WTC11 (cell line): ENCODE measurements at regions not wholly inside any gene's neighbourhood (a gene's known extent, or its start where the extent isn't known, plus 50 kb on each side); places are given as distances from the start of the nearest gene placed in this dataset.

ENCODE experiments used
- ATAC-seq: fragments of 200-7000 bp; cut with Tn5 transposase; 2 replicates; pipeline ENCODE4 v1.10.0; 2021; ENCODE audit warnings: mild to moderate bottlenecking, moderate library complexity
- CTCF ChIA-PET: fragments of 300-600 bp; sonication (Branson Sonifier 250); formaldehyde crosslinking; loops from one replicate; lab custom pipeline; 2021; ENCODE audit warnings: antibody characterized with exemption; lab: Charles Lee
- POLR2A ChIA-PET: fragments of 350-600 bp; sonication (Branson Sonifier 250); formaldehyde crosslinking; loops from one replicate; lab custom pipeline; 2021; ENCODE audit warnings: antibody characterized with exemption; lab: Charles Lee
- DNase-seq: peaks from one replicate; pipeline ENCODE4 v3.0.0; 2021; ENCODE audit warnings: low spot score
- H3K27ac Mint-ChIP-seq: 2 replicates; pipeline ENCODE4 v1.8.0; 2021; ENCODE audit warnings: mixed read lengths
- H3K27me3 Mint-ChIP-seq: 2 replicates; pipeline ENCODE4 v1.8.0; 2021; ENCODE audit warnings: low read depth, mild to moderate bottlenecking, moderate library complexity, mixed read lengths
- H3K36me3 Mint-ChIP-seq: 2 replicates; pipeline ENCODE4 v1.8.0; 2021; ENCODE audit warnings: mixed read lengths
- H3K4me1 Mint-ChIP-seq: 2 replicates; pipeline ENCODE4 v1.8.0; 2022; ENCODE audit warnings: mixed read lengths
- H3K4me3 Mint-ChIP-seq: 2 replicates; pipeline ENCODE4 v1.8.0; 2021; ENCODE audit warnings: mild to moderate bottlenecking, moderate library complexity, mixed read lengths
- H3K9me3 Mint-ChIP-seq: 2 replicates; pipeline ENCODE4 v1.8.0; 2021; ENCODE audit warnings: mixed read lengths
- ATF2 ChIP-seq: sonication (generic); formaldehyde crosslinking; IDR thresholded peaks from 2 replicates; pipeline ENCODE4 v1.8.1; 2022; ENCODE audit warnings: low read depth, missing genetic modification reagents, borderline replicate concordance
- ATF6 ChIP-seq: sonication (generic); formaldehyde crosslinking; IDR thresholded peaks from 2 replicates; pipeline ENCODE4 v1.8.1; 2023; ENCODE audit warnings: mild to moderate bottlenecking, missing genetic modification reagents
- CBFB ChIP-seq: sonication (generic); formaldehyde crosslinking; IDR thresholded peaks from 2 replicates; pipeline ENCODE4 v1.8.1; 2022; ENCODE audit warnings: mild to moderate bottlenecking, low read depth, missing genetic modification reagents
- ETV6 ChIP-seq: sonication (generic); formaldehyde crosslinking; IDR thresholded peaks from 2 replicates; pipeline ENCODE4 v1.8.1; 2022; ENCODE audit warnings: mild to moderate bottlenecking, missing genetic modification reagents
- FOXP4 ChIP-seq: sonication (generic); formaldehyde crosslinking; IDR thresholded peaks from 2 replicates; pipeline ENCODE4 v1.8.0; 2022; ENCODE audit warnings: mild to moderate bottlenecking, missing genetic modification reagents
- GABPB1 ChIP-seq: sonication (generic); formaldehyde crosslinking; IDR thresholded peaks from 2 replicates; pipeline ENCODE4 v1.8.1; 2023; ENCODE audit warnings: mild to moderate bottlenecking, missing genetic modification reagents
- IRF1 ChIP-seq: sonication (generic); formaldehyde crosslinking; IDR thresholded peaks from 2 replicates; pipeline ENCODE4 v1.8.0; 2023; ENCODE audit warnings: missing genetic modification reagents
- JAZF1 ChIP-seq: fragments of 250-450 bp; sonication (Bioruptor Pico); IDR thresholded peaks from 2 replicates; pipeline ENCODE4 v1.9.0; 2021; ENCODE audit warnings: moderate library complexity, mild to moderate bottlenecking, inconsistent platforms
- STAT6 ChIP-seq: sonication (generic); formaldehyde crosslinking; conservative IDR thresholded peaks from 2 replicates; pipeline ENCODE4 v1.8.1; 2023; ENCODE audit warnings: mild to moderate bottlenecking, low read depth, missing genetic modification reagents, moderate library complexity
- USF2 ChIP-seq: sonication (generic); formaldehyde crosslinking; IDR thresholded peaks from 2 replicates; pipeline ENCODE4 v1.8.1; 2023; ENCODE audit warnings: mild to moderate bottlenecking, missing genetic modification reagents, moderate library complexity
- ZBTB43 ChIP-seq: sonication (generic); formaldehyde crosslinking; IDR thresholded peaks from 2 replicates; pipeline ENCODE4 v1.8.1; 2023; ENCODE audit warnings: mild to moderate bottlenecking, missing genetic modification reagents
- ZNF512 ChIP-seq: sonication (generic); formaldehyde crosslinking; IDR thresholded peaks from 2 replicates; pipeline ENCODE4 v1.8.1; 2022; ENCODE audit warnings: missing genetic modification reagents, borderline replicate concordance
- ZSCAN18 ChIP-seq: fragments of 250-450 bp; sonication (Bioruptor Pico); IDR thresholded peaks from 2 replicates; pipeline ENCODE4 v2.1.2; 2022; ENCODE audit warnings: mild to moderate bottlenecking, moderate library complexity

GRCh38 chr10:118868589-118868988 is 113.8 kb upstream of the CACUL1 start:
- H3K27ac Mint-ChIP-seq: no peak overlapping the region
- POLR2A ChIA-PET: no interaction called here
- DNase-seq: no peak
- no peaks in the 10 kb centered on the region for H3K36me3 Mint-ChIP-seq
- CTCF ChIA-PET: no interaction called here
- no peak overlapping the region for H3K4me3 Mint-ChIP-seq
- TF ChIP-seq CBFB (no peak), FOXP4 (CRISPR knock-in tag) (no peak), ZBTB43 (no peak), IRF1 (CRISPR knock-in tag) (no peak), ATF6 (CRISPR knock-in tag) (no peak), ZSCAN18 (no peak), ETV6 (CRISPR knock-in tag) (no peak), USF2 (CRISPR knock-in tag) (no peak), GABPB1 (CRISPR knock-in tag) (no peak), ATF2 (CRISPR knock-in tag) (no peak), STAT6 (CRISPR knock-in tag) (no peak), ZNF512 (CRISPR knock-in tag) (no peak), JAZF1 (no peak)
- TF ChIP-seq, all 79 proteins: peak for 0
- no peaks in the 10 kb centered on the region; the same call in 1 of the 2 replicates for H3K27me3 Mint-ChIP-seq
- ATAC-seq: no peak
- 0 out of 2 replicates have a peak, but pooled peaks cover 4% of the 10 kb centered on the region for H3K9me3 Mint-ChIP-seq
- H3K4me1 Mint-ChIP-seq: peaks cover 29% of the 10 kb centered on the region
